Endodermal cell (in vitro differentiated cells): ENCODE measurements at regions not wholly inside any gene's neighbourhood (a gene's known extent, or its start where the extent isn't known, plus 50 kb on each side); places are given as distances from the start of the nearest gene placed in this dataset.

Experiments
- DNase-seq: peaks from one replicate; pipeline ENCODE4 v3.0.0-alpha.2; 2017
- H3K27ac ChIP-seq: 2 replicates; pipeline ENCODE4 v1.5.1; 2013; ENCODE audit warnings: mild to moderate bottlenecking, low read depth, low read length, moderate library complexity
- H3K27me3 ChIP-seq: 2 replicates; pipeline ENCODE4 v1.6.1; 2013; ENCODE audit warnings: mild to moderate bottlenecking, low read length, moderate library complexity; ENCODE audit not compliant: insufficient read depth, control insufficient read depth, poor library complexity, severe bottlenecking
- H3K36me3 ChIP-seq: 2 replicates; pipeline ENCODE4 v1.7.0; 2013; ENCODE audit warnings: mild to moderate bottlenecking, low read length, moderate library complexity; ENCODE audit not compliant: control insufficient read depth, insufficient read depth
- H3K4me1 ChIP-seq: one replicate; pipeline ENCODE4 v1.7.0; 2013; ENCODE audit warnings: low read length; ENCODE audit not compliant: control insufficient read depth, insufficient read depth
- H3K4me3 ChIP-seq: 2 replicates; pipeline ENCODE4 v1.5.1; 2013; ENCODE audit warnings: mild to moderate bottlenecking, low read length, moderate library complexity
- H3K9ac ChIP-seq: 2 replicates; pipeline ENCODE4 v1.6.1; 2013; ENCODE audit warnings: mild to moderate bottlenecking, low read length, moderate library complexity; ENCODE audit not compliant: poor library complexity, severe bottlenecking; ENCODE audit errors: extremely low read depth
- H3K9me3 ChIP-seq: 2 replicates; pipeline ENCODE4 v1.6.1; 2013; ENCODE audit warnings: mild to moderate bottlenecking, low read length, moderate library complexity; ENCODE audit not compliant: control insufficient read depth
- H3K27ac Mint-ChIP-seq: 2 replicates; pipeline ENCODE4 v1.8.0; 2020; ENCODE audit warnings: mixed read lengths
- H3K27me3 Mint-ChIP-seq: 2 replicates; pipeline ENCODE4 v1.8.0; 2021; ENCODE audit warnings: mild to moderate bottlenecking, mixed read lengths; ENCODE audit not compliant: insufficient read depth
- H3K36me3 Mint-ChIP-seq: 2 replicates; pipeline ENCODE4 v1.8.0; 2020; ENCODE audit warnings: low read depth, mixed read lengths
- H3K4me1 Mint-ChIP-seq: 2 replicates; pipeline ENCODE4 v1.8.0; 2020; ENCODE audit warnings: mixed read lengths
- H3K4me3 Mint-ChIP-seq: 2 replicates; pipeline ENCODE4 v1.8.0; 2020; ENCODE audit warnings: mild to moderate bottlenecking, moderate library complexity, mixed read lengths
- H3K9me3 Mint-ChIP-seq: 2 replicates; pipeline ENCODE4 v1.8.0; 2020; ENCODE audit warnings: mild to moderate bottlenecking, mixed read lengths
- CTCF ChIP-seq: fragments of 200-600 bp; sonication (generic); conservative IDR thresholded peaks from 2 replicates; pipeline ENCODE4 v1.5.0; 2021; ENCODE audit warnings: antibody characterized with exemption, mild to moderate bottlenecking
- WGBS, 2 experiments: methylation state at CpG; one replicate each; pipeline versions ENCODE4 v1.1.5 to v1.1.7; 2013; ENCODE audit warnings: missing lambda C conversion rate in 2 of 2, mixed read lengths in 1 of 2; ENCODE audit not compliant: insufficient coverage in 1 of 2, insufficient read length in 1 of 2; 5-methylcytosine and 5-hydroxymethylcytosine counted together

- H3K4me3 ChIP-seq: no peak overlapping the region
- Mint-ChIP-seq H3K27ac (no peak overlapping the region), H3K36me3 (no peaks in the 10 kb centered on the region), H3K4me1 (no peaks in the 10 kb centered on the region), H3K4me3 (no peak overlapping the region), H3K9me3 (no peaks in the 10 kb centered on the region), H3K27me3 (peaks cover 1% of the 10 kb centered on the region)
- peak; percentile 26 for DNase-seq
- H3K27ac ChIP-seq: no peak overlapping the region
- no peak for TF ChIP-seq CTCF
- H3K4me1 ChIP-seq: no peaks in the 10 kb centered on the region
- no peaks in the 10 kb centered on the region for H3K36me3 ChIP-seq
- H3K9ac ChIP-seq: no peak overlapping the region
- no peaks in the 10 kb centered on the region for H3K27me3 ChIP-seq
- 92 to 98% methylated on average over 6 of the region's 6 CpGs for WGBS, 2 experiments
- no peaks in the 10 kb centered on the region for H3K9me3 ChIP-seq
These were observed 221.2 kb upstream of the B3GAT1 start for GRCh38 chr11:134633276-134633675.

- no peaks in the 10 kb centered on the region for H3K27me3 Mint-ChIP-seq
- 86 to 88% methylated on average over 13 to 16 of the region's 16 CpGs for WGBS, 2 experiments
- H3K4me1 ChIP-seq: no peaks in the 10 kb centered on the region
- peak; percentile 46 for DNase-seq
- H3K27ac Mint-ChIP-seq: no peak overlapping the region
- no peak overlapping the region for H3K4me3 Mint-ChIP-seq
- no peaks in the 10 kb centered on the region for H3K36me3 Mint-ChIP-seq
- no peaks in the 10 kb centered on the region for H3K9me3 Mint-ChIP-seq
- H3K36me3 ChIP-seq: no peaks in the 10 kb centered on the region
- H3K27me3 ChIP-seq: no peaks in the 10 kb centered on the region
- no peak overlapping the region for H3K9ac ChIP-seq
- no peaks in the 10 kb centered on the region for H3K9me3 ChIP-seq
- no peak for TF ChIP-seq CTCF
- no peak overlapping the region for H3K4me3 ChIP-seq
- H3K27ac ChIP-seq: no peak overlapping the region
- H3K4me1 Mint-ChIP-seq: no peaks in the 10 kb centered on the region
These were observed 220.5 kb upstream of the B3GAT1 start for GRCh38 chr11:134632347-134633119.

GRCh38 chr11:134630861-134631260 lies 218.8 kb upstream of the B3GAT1 start:
- Histone ChIP-seq H3K4me3 (no peak overlapping the region), H3K9me3 (no peaks in the 10 kb centered on the region), H3K27me3 (no peaks in the 10 kb centered on the region), H3K36me3 (no peaks in the 10 kb centered on the region), H3K4me1 (no peaks in the 10 kb centered on the region), H3K9ac (no peak overlapping the region), H3K27ac (no peak overlapping the region)
- no peaks in the 10 kb centered on the region for H3K4me1 Mint-ChIP-seq
- H3K27me3 Mint-ChIP-seq: no peaks in the 10 kb centered on the region
- 82 to 86% methylated on average over 10 to 13 of the region's 13 CpGs for WGBS, 2 experiments
- DNase-seq: peak; percentile 18
- TF ChIP-seq CTCF: no peak
- no peaks in the 10 kb centered on the region for H3K9me3 Mint-ChIP-seq
- no peaks in the 10 kb centered on the region for H3K36me3 Mint-ChIP-seq
- H3K27ac Mint-ChIP-seq: no peak overlapping the region
- H3K4me3 Mint-ChIP-seq: no peak overlapping the region
